HG03025 (cell line): ENCODE measurements at regions not wholly inside any gene's neighbourhood (a gene's known extent, or its start where the extent isn't known, plus 50 kb on each side); places are given as distances from the start of the nearest gene placed in this dataset.
"Not testable (repeated sequence)": the region's sequence is repeated elsewhere in the genome, so short reads cannot be mapped to it uniquely, and the experiment has no call there.

Experiments used
- ATAC-seq: cut with Tn5 transposase; IDR thresholded peaks from one replicate; pipeline ENCODE4 v1.9.1; 2021; ENCODE audit warnings: mild to moderate bottlenecking, moderate library complexity; ENCODE audit not compliant: unreplicated experiment, low FRiP score

DNA sequence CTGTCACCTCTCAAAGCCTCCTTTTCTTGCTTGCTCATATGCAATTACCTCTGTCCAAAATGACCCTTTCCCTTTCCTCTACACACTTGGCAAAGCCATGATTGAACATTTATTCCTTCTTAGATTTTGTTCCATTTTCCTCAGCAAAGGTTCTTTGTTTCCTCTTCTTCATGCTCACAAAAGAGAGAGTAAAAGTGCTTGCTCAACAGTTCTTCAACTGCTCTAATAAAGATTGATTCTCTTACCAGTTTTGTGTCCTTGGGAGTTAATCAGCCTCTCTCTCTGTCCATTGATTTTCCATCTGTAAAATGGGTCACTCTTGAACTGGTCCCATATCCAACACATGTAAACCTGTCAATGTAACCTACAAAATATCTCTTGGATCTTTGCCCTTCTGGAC is 186.4 kb downstream of the WNT5A start:
- no peak for ATAC-seq

DNA sequence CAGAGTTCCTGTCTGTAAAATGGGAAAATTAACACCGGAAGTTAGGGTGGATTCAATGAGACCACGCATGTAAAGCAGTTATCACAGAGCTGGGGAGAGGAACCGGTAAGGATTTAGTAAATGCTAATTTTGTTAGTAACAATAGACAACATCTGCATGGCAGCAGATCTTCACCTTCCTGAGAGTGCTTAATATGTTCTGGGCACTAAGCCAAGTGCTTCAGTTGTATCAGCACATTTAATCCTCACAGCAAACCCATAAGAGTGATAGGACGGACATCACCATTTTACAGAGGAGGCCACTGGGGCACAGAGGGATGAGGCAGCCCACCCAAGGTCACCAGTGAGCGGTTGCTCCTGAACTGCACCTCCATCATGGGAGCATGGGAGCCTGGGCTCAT is 189.4 kb downstream of the WNT5A start:
- no peak for ATAC-seq

DNA sequence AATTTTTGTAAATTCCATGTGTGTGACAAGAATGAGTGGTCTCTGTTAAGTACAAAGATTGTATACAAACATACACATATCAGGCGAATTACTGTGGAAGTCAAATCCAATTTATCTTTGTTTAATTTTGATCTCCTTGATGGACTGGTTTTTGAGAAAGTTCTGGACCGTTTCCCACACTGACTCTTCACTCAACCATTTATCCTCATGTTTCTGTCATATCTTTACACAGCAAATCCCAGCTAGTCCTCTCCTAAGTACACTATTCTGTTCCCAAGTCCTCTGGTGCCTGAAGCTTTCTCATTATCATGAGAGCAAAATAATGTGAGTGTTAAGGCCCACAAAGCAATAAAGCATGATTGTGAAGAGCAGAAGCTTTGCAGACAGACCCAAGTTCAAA is 189.9 kb downstream of the WNT5A start:
- no peak for ATAC-seq

DNA sequence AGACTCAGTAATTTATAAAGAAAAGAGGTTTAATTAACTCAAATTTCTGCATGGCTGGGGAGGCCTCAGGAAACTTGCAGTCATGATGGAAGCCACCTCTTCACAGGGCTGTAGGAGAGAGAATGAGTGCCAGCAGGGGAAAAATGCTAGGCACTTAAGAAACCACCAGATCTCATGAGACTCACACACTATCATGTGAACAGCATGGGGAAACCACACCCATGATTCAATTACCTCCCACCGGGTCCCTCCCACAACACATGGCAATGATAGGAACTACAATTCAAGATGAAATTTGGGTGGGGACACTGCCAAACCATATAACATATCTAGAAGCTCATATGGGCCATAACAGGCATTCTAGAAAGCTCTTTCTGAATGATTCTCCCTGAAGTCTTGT is 190.3 kb downstream of the WNT5A start:
- ATAC-seq: no peak

DNA sequence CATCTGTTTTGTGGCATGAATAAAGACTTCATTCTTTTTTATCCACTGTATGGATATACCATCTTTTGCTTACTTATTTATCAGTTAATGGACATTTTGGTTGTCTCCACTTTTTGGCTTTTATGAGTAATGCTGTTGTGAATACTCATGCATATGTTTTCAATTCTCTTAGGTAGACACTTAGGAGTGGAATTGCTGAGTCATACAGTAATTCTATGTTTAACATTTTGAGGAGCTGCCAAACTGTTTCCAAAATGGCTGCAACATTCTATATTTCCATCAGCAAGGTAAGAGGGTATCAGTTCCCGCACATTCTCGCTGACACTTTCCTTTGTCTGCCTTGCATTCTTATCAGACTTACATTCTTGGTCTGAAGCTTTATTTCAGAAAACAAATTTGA is 191.1 kb downstream of the WNT5A start:
- ATAC-seq: no peak

DNA sequence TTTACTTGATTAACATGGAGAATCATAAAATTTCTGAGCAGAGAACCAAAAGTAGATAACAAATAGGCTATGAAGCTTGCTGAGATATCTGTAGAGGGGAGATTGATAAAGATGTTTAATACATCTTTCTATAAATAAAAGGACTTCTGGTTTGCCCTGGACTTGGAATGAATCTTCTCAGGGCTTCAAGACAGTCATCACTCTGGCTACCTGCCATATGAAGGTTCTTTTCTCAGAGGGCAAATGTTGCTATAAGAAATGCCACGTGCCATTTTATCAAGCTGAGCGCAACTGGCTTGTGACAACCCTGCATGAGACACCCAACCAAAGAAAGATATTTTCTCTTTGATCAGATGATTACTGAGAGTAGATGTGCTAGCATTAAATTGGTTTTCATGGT is 192.5 kb downstream of the WNT5A start:
- ATAC-seq: no peak

DNA sequence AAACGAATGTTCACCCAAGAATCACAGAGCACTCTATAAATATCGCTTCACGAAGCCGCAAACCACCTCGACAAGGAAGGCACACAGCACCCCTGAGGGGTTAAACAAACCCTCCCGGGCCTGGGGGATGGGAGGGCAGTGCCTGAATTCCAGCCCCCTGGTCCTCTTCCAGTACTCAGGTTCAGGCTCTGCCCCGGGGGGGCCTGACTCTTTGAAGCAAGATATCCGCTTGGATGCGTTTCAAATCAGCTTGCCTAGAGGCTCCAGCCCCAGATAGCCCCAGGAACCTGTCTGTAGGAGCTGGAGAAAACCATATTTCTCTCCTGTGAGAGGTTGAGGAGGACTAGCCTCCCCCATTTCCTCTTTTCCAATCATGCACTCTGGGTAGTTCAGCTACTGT is 194.7 kb downstream of the WNT5A start:
- ATAC-seq: no peak

DNA sequence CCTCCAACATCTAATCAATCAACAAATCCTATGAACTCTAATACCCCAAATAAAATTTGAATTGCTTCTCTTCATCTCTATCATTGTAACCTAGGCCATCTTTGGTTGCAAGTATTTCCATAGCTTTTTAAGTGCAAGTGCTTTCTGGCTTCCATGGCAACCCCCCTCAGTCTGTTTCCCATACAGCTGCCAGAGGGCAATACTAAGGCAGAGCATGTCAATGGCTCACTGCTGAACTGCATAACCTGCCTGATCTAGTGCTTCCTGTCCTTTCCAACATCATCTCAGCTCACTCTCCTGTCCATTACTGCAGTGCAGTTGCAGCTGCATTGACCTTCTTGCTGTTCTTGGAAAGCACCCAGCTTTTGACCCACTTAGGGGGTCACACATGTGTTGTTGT is 198.4 kb downstream of the WNT5A start:
- no peak for ATAC-seq

DNA sequence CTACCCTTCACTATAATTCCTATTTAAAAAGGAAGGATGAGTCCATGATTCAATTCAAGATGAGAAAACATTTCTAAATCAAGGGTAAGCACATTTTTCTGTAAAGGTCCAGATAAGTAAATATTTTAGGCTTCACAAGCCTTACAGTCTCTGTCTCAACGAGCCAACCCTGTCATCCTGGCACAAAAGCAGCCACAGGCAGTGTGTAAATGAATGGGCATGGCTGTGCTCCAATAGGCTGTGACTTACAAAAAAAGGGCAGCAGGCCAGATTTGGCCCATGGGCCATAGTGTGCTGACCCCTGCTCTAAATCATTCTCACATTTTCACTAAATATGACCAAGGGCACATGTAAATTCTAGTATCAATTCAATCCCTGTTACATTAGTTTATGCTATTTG is 200.4 kb downstream of the WNT5A start:
- no peak for ATAC-seq

DNA sequence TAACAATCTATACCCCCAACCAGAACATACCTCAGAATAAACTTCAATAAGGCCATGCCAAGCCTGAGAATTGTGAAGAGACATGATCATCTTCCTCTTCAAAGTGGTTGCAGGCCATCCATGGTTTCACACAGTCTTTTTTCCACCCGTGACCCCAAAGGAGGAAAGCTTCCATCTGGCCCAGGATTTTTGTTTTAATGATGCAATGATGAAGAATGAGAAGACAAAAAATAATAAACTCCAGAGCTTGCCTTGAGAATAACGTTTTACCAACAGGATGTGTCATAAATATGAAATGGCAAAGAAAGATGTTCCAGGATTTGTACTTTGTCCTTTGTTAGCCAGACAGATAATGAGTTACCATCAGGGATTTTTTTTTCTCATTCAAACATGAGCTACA is 201.9 kb downstream of the WNT5A start:
- no peak for ATAC-seq

DNA sequence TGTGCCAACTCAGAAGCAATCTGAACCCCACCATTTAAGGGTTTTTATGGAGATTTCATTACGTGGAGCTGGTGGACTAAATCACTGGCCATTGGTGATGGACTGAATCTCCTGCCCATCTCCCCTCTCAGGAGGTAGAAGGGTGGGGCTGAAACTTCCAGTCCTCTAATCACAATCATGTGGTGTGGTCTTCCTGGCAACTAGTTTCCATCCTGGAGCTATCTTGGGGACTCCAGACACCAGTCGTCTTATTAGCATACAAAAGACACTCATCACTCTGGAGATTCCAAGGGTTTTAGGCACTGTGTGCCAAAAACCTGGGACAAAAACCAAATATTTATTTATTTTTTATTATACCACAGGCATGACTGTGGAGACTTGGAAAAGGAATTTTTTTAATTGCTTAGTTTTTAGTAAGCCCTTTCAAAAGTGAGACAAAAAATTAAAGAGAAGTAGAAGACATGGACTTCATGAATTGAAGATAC is 203.6 kb downstream of the WNT5A start:
- no peak for ATAC-seq

DNA sequence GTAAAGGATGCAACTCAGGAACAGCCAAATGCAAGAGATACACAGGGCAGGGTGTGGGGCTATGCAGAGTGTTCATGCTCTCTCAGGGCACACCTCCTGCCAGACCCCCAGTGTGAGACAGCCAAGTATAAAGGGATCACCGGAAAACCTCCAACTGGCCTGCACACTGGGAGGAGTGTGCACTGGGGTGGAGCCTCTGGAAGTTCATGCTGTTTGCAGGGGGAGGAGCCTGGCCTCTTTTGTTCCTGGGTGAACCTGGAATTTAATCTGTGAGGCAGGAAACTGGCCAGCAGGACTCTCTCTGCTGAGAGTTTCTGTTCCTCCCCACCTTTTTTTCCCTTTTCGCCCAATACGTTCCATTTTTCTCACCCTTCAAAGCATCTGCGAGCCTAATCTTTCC is 204.1 kb downstream of the WNT5A start:
- no peak for ATAC-seq

DNA sequence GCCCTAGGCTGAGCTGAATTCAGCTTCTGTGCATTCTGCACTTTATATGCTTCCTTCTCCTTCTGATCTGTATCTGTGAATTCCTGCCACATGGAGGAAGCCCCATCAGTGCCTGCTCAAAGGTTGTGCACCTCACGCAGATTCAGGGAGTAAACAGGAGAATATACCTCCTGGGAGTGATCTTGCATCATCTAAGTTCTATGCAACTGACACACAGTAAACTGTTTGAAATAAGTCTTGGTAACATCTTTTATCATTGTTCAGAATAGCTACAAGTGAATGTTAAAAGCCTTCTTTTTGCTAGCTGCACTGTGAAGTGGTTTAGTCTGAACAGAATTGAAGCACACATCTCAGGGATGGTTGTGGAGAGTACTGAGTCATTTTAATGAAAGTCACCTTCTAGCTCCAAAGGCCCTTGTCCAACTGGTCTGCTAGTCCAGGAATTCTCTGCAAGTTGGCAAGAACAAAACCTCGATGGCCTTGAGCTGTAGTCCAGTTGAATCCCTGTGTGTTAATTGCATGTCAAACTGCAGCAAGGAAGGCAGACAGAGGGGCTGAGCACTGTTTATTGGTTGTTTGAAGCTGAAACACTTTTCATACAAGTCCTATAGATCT is 215.0 kb downstream of the WNT5A start:
- ATAC-seq: no peak

DNA sequence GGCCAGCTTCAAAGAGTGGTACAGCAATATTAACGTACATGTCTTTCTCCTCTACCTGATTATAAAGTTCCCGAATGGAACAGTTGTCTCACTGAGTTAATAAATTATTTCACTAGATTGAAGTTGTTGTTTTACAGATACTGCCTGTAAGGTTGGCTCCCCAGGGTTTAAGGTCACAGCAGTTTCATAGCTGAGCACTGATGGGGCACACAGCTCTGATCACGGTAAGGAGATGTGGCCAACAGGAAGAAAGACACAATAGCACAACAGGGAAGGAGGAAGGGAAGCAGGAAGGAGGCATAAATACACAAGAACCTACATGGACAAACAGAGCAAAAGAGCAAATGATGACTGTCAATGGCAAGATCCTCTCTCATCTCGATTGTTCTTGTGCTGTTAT is 215.6 kb downstream of the WNT5A start:
- ATAC-seq: no peak

DNA sequence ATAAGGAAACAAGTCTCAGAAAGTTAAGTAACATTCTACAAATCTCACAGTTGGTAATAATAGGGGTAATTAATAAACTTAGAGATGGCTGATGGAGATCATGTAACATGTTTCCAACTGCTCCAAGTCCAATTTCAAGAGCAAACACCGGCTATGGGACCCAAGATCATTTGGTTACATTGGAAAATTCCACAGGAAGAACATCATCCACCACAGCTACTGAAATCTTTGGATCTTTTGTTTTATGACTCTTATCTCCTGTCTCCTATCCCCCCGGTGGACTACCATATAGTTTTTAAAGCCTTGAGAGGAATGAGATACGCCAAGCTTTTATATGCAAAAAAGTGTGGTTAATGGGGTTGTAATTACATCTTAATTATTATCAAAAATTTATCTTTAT is 216.1 kb downstream of the WNT5A start:
- ATAC-seq: no peak

DNA sequence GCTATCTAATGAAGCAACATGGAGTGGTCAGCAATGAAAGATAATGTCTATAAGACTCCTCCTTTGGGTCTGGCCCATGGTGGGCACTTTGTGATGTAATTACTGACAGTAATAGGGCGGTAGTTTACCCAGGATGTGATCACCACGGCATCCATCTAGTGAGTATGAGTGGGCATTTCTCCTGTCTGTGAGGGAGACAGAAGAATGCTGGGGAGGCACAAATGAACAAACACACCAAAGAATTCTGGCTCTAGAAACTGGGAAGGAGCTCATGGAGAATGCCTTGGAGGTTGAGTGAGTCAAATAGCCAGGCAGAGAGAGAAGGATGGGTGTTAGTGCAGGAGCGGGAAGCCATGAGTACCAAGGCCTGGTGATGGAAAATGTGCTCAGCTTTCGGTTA is 217.5 kb downstream of the WNT5A start:
- no peak for ATAC-seq

DNA sequence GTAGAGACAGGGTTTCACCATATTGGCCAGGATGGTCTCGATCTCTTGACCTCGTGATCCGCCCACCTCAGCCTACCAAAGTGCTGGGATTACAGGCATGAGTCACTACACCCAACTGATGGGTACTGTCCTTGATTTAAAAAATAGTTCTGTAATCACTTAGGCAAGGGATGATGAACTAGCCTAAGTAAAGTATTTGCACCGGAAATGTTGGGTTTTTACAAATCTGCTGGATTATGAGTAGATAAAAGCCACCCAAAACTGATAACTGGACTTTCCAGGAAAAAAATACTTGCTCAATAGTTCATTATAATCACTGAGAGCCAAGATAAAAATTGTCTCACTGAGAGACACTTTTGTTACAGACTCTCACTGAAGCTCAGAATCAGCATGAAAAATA is 218.0 kb downstream of the WNT5A start:
- no peak for ATAC-seq

DNA sequence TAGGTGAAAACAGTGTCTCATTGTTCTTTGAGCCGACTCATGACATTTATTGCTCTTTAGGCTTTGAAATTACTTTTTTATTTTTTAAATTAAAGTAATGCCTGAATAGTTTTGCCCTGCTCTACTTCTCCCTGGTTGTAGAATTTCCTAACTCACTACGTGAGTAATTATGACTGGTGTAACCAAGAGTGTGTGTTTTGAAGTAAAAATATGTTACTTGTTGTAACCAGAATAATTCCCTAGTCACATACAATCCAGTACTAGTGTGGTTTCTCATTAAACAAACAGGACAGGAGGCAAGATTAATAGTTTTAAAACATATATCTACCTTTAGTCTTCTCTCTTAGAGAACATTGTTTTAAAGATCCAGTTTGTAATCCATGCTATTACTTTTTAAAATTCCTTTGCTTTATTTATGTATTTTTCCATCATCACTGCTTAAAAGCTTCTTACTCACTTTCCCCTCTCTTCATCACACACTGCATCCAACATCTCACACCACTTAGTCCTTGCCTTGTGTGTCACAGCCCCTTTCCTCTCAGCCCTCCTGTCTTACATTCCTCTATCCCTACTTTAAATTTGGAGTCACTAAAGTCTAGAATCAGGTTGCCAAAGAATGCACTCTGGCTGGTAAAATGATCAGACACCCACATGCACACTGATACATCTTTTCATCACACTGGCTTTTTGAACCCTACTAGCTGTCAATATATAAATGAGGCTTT is 219.7 kb downstream of the WNT5A start:
- ATAC-seq: no peak

DNA sequence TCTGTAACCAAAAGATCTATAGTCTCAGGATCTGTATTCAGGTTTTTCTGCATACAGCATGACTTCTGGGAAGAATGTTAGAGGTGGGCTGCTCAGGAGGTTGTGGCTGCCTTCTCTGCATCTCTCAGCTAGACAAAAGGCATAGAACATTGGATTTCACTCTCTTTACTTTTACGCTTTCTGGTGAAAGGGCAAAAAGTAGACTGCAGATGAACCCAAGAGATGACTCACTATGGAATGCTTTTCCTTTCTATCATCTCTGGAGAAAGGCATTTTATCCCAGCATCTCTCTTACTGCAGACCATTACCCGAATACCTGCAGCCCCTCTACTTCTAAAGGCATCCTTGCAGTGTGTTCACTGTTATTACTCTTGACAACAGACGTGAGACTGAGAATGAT is 222.2 kb downstream of the WNT5A start:
- no peak for ATAC-seq

DNA sequence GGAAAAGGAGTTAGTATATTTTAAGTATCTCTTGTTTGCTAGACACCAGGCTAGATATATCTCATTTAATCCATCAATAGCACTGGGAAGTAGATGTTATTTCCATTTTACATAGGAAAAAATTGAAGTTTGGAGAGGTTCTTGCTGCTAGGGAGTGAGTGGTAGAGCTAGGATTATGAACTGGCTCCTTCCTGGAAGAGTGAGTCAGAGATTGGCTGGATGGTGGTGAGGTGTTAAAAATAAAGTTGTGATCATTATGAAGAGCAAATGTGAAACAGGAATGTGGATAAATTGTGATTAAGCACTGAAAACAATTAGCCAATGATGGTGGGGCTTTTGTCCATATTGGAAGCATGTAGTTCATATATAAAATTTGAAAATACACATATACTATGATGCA is 234.2 kb downstream of the WNT5A start:
- no peak for ATAC-seq

DNA sequence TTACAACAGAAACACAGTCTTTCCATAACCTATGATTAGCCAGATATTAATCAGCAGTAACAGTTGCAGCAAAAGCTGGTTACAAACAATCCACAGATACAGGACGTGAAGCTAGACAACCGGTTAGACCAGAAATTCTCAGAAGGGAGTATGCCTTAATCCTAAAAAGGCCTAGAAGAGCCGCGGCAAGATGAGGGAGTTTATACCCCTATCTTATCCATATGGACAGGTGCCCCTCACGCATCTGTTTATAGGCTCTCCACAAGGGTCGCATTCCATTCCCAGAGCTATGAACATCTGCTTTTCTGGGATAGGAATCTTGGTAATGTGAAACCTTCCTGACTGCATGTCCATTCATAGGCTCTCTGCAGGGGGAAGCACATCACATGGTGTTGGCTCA is 237.9 kb downstream of the WNT5A start:
- not testable (repeated sequence) for ATAC-seq

DNA sequence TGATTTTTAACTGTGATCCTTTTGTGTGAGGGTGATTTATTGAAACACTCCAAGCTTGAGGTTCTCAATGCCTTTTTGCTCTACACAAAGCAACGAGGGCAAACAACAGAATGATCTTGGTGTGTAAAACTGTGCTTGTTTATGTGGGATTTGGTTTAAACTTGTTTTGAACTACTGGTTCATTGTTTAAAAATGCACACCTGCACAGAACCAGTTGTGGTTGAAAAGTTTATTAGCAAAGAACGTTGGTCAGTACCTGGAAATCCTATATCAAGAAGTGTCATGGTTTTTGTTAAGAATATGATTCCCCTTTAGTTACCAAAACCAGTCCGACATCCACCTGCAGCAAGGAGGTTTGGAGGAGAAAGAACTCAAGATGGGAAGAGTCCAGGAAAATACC is 239.4 kb downstream of the WNT5A start:
- no peak for ATAC-seq
